A549 (cell line): ENCODE measurements at regions not wholly inside any gene's neighbourhood (a gene's known extent, or its start where the extent isn't known, plus 50 kb on each side); places are given as distances from the start of the nearest gene placed in this dataset.

ENCODE experiments used
- EP300 ChIP-seq, 2 experiments: fragments of >200 bp; sonication (Bioruptor Twin); formaldehyde crosslinking; IDR thresholded peaks; 2 replicates in 1 of 2; 3 replicates in 1 of 2; pipeline ENCODE4 v1.6.1; 2016 to 2017
- HDAC2 ChIP-seq: fragments of 200-600 bp; sonication (generic); IDR thresholded peaks from 2 replicates; pipeline ENCODE4 v1.6.1; 2016
- POLR2A ChIP-seq: IDR thresholded peaks from 2 replicates; pipeline ENCODE4 v1.6.1; 2012; ENCODE audit warnings: mild to moderate bottlenecking, low read length
- ZFP36 ChIP-seq: fragments of 450-650 bp; IDR thresholded peaks from 2 replicates; pipeline ENCODE4 v1.6.1; 2014; ENCODE audit warnings: borderline replicate concordance; ENCODE audit not compliant: partially characterized antibody
- TF ChIP-seq, protein P1 (sequence below): fragments of >200 bp; sonication (Bioruptor Twin); formaldehyde crosslinking; IDR thresholded peaks from 3 replicates; pipeline ENCODE4 v1.5.1; 2016

DNA sequence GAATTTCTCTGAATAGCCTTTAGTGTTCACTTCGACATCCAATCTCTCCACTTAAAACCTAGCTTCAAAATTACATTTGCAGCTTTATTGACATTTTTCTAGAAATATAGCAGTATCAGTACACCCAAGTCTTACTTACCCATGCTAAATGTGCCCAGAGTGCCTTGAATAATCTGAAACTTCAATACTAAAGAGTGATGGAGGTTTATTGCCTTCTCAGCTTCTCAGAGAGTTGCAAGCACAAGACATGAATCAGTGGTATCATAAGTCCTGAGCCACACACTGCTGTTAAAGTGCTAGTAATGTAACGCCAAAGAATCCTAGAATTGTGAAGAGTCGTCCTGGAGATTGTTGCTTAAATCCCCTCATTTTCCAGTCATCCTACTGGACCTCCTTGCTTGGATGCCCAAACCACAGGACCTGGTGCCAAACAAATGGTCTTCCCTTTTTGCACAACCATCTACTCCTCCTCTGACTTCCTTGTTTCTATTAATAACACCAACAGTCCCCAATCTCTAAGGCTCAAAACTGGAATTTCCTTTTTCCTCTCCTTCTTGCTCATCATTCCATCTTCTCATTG lies 83.2 kb upstream of the SPATS2L start:
- TF ChIP-seq POLR2A (no peak), EP300 (IDR thresholded peaks at IDR 0.05) (no peak), ZFP36 (no peak), HDAC2 (no peak)
- TF ChIP-seq, protein P1, sequence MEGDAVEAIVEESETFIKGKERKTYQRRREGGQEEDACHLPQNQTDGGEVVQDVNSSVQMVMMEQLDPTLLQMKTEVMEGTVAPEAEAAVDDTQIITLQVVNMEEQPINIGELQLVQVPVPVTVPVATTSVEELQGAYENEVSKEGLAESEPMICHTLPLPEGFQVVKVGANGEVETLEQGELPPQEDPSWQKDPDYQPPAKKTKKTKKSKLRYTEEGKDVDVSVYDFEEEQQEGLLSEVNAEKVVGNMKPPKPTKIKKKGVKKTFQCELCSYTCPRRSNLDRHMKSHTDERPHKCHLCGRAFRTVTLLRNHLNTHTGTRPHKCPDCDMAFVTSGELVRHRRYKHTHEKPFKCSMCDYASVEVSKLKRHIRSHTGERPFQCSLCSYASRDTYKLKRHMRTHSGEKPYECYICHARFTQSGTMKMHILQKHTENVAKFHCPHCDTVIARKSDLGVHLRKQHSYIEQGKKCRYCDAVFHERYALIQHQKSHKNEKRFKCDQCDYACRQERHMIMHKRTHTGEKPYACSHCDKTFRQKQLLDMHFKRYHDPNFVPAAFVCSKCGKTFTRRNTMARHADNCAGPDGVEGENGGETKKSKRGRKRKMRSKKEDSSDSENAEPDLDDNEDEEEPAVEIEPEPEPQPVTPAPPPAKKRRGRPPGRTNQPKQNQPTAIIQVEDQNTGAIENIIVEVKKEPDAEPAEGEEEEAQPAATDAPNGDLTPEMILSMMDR: no peak
